IMR-90 (cell line): ENCODE measurements at regions not wholly inside any gene's neighbourhood (a gene's known extent, or its start where the extent isn't known, plus 50 kb on each side); places are given as distances from the start of the nearest gene placed in this dataset.

Experiments
- CEBPB ChIP-seq: IDR thresholded peaks from 2 replicates; pipeline ENCODE4 v1.6.1; 2012; ENCODE audit warnings: low read depth, low read length, improper control_type of control experiment
- CHD1 ChIP-seq: IDR thresholded peaks from 2 replicates; pipeline ENCODE4 v1.6.1; 2012; ENCODE audit warnings: low read depth, low read length, improper control_type of control experiment
- CTCF ChIP-seq: conservative IDR thresholded peaks from 2 replicates; pipeline ENCODE4 v1.5.1; 2012; ENCODE audit warnings: mild to moderate bottlenecking, low read depth, low read length, improper control_type of control experiment
- ELK1 ChIP-seq: fragments of 150-350 bp; IDR thresholded peaks from 2 replicates; pipeline ENCODE4 v1.6.1; 2016; ENCODE audit warnings: low read depth, mild to moderate bottlenecking, low read length, moderate library complexity, borderline replicate concordance
- MAZ ChIP-seq: IDR thresholded peaks from 2 replicates; pipeline ENCODE4 v1.6.1; 2012; ENCODE audit warnings: low read depth, mild to moderate bottlenecking, low read length, improper control_type of control experiment, moderate library complexity, borderline replicate concordance
- POLR2A ChIP-seq: IDR thresholded peaks from 2 replicates; pipeline ENCODE4 v1.6.1; 2012; ENCODE audit warnings: mild to moderate bottlenecking, low read depth, low read length
- RAD21 ChIP-seq: IDR thresholded peaks from 2 replicates; pipeline ENCODE4 v1.6.1; 2012; ENCODE audit warnings: low read length, improper control_type of control experiment
- RCOR1 ChIP-seq: IDR thresholded peaks from 2 replicates; pipeline ENCODE4 v1.6.1; 2012; ENCODE audit warnings: mild to moderate bottlenecking, low read length, improper control_type of control experiment; ENCODE audit not compliant: insufficient replicate concordance
- RFX5 ChIP-seq: IDR thresholded peaks from 2 replicates; pipeline ENCODE4 v1.8.0; 2012; ENCODE audit warnings: low read depth, mild to moderate bottlenecking, low read length, moderate library complexity
- SMC3 ChIP-seq: fragments of 150-350 bp; IDR thresholded peaks from 2 replicates; pipeline ENCODE4 v1.6.1; 2016; ENCODE audit warnings: low read depth, mild to moderate bottlenecking, antibody characterized with exemption, low read length, moderate library complexity
- USF2 ChIP-seq: fragments of 150-350 bp; IDR thresholded peaks from 2 replicates; pipeline ENCODE4 v1.6.1; 2017; ENCODE audit warnings: mild to moderate bottlenecking, antibody characterized with exemption, low read length, low read depth

- TF ChIP-seq ELK1 (no peak), CHD1 (no peak), RFX5 (no peak), SMC3 (no peak), CTCF (no peak), POLR2A (no peak), CEBPB (no peak), RAD21 (no peak), RCOR1 (no peak), MAZ (no peak), USF2 (no peak)
These were observed 95.9 kb upstream of the SMARCA2 start for GRCh38 chr9:1919229-1919628.
